SK-N-SH (cell line): ENCODE measurements at regions not wholly inside any gene's neighbourhood (a gene's known extent, or its start where the extent isn't known, plus 50 kb on each side); places are given as distances from the start of the nearest gene placed in this dataset.

ENCODE experiments used
- CTCF ChIA-PET: fragments of 300-600, 350-600 bp; formaldehyde crosslinking; extraction: SDS; loops from one replicate; lab custom pipeline; 2021; lab: Yijun Ruan, JAX
- POLR2A ChIA-PET: fragments of 350-600 bp; sonication (Branson Sonifier 250); formaldehyde crosslinking; extraction: SDS; loops from one replicate; lab custom pipeline; 2020; ENCODE audit warnings: antibody characterized with exemption, inconsistent platforms; lab: Yijun Ruan, JAX
- DNase-seq: peaks from one replicate; pipeline ENCODE4 v3.0.0; 2012
- H2AFZ ChIP-seq: fragments of 200-600 bp; sonication (generic); 2 replicates; pipeline ENCODE4 v1.8.1; 2016; ENCODE audit warnings: antibody characterized with exemption, mild to moderate bottlenecking, low read depth
- H3F3A ChIP-seq: fragments of 200-600 bp; sonication (generic); replicated peaks from 2 replicates; pipeline ENCODE3; 2016; ENCODE audit warnings: antibody characterized with exemption, mild to moderate bottlenecking; ENCODE audit not compliant: insufficient read depth
- H3K27ac ChIP-seq, 2 experiments: fragments of 200-500 bp in 1 of 2; fragments of 200-600 bp in 1 of 2; sonication (Bioruptor generic) in 1 of 2; sonication (generic), shearing (Covaris generic) in 1 of 2; 2 replicates each; pipeline versions ENCODE4 v1.5.1 to v1.6.1; 2014 to 2016; ENCODE audit warnings: low read depth in 2 of 2, inconsistent platforms in 1 of 2, low read length in 1 of 2, mild to moderate bottlenecking in 1 of 2, mixed read lengths in 1 of 2
- H3K27me3 ChIP-seq: fragments of 200-600 bp; sonication (generic), shearing (Covaris generic); 2 replicates; pipeline ENCODE4 v1.6.1; 2016; ENCODE audit warnings: mixed run types; ENCODE audit not compliant: insufficient read depth
- H3K36me3 ChIP-seq, 2 experiments: fragments of 200-500 bp in 1 of 2; fragments of 200-600 bp in 1 of 2; sonication (Bioruptor generic) in 1 of 2; sonication (generic) in 1 of 2; replicated peaks in 1 of 2; 2 replicates each; pipeline versions ENCODE3 to v1.5.1; 2014 to 2016; ENCODE audit warnings: low read length in 1 of 2, mild to moderate bottlenecking in 1 of 2; ENCODE audit not compliant: insufficient read depth in 2 of 2, control insufficient read depth in 1 of 2
- H3K4me1 ChIP-seq, 2 experiments: fragments of 200-500 bp in 1 of 2; fragments of 200-600 bp in 1 of 2; sonication (Bioruptor generic) in 1 of 2; sonication (generic), shearing (Covaris generic) in 1 of 2; 2 replicates each; pipeline versions ENCODE4 v1.5.1 to v1.6.1; 2014 to 2016; ENCODE audit warnings: low read depth in 1 of 2, low read length in 1 of 2, mixed run types in 1 of 2; ENCODE audit not compliant: insufficient read depth in 2 of 2, control insufficient read depth in 1 of 2
- H3K4me2 ChIP-seq: fragments of 200-600 bp; sonication (generic), shearing (Covaris generic); 2 replicates; pipeline ENCODE4 v1.6.1; 2017; ENCODE audit warnings: mixed run types
- H3K4me3 ChIP-seq, 2 experiments: fragments of 200-500 bp in 1 of 2; fragments of 200-600 bp in 1 of 2; sonication (Bioruptor generic) in 1 of 2; sonication (generic), shearing (Covaris generic) in 1 of 2; 2 replicates each; pipeline versions ENCODE4 v1.5.1 to v1.8.1; 2014 to 2016; ENCODE audit warnings: low read depth in 2 of 2, inconsistent platforms in 1 of 2, low read length in 1 of 2, mild to moderate bottlenecking in 1 of 2, mixed read lengths in 1 of 2, moderate library complexity in 1 of 2
- H3K79me2 ChIP-seq: fragments of 200-600 bp; sonication (generic); 2 replicates; pipeline ENCODE4 v1.8.1; 2017; ENCODE audit warnings: mild to moderate bottlenecking; ENCODE audit not compliant: insufficient read depth
- H3K9ac ChIP-seq: fragments of 200-600 bp; sonication (generic); 2 replicates; pipeline ENCODE4 v1.6.1; 2017; ENCODE audit warnings: mixed run types
- H3K9me2 ChIP-seq: fragments of 200-600 bp; sonication (generic); 2 replicates; pipeline ENCODE4 v1.6.1; 2017; ENCODE audit warnings: mixed run types
- H3K9me3 ChIP-seq: fragments of 200-600 bp; sonication (generic); 2 replicates; pipeline ENCODE4 v1.6.1; 2017; ENCODE audit warnings: mixed run types, mild to moderate bottlenecking, moderate library complexity
- H4K20me1 ChIP-seq: fragments of 200-600 bp; sonication (generic); 2 replicates; pipeline ENCODE4 v1.6.1; 2017; ENCODE audit warnings: mild to moderate bottlenecking, mixed run types; ENCODE audit not compliant: insufficient read depth
- CTCF ChIP-seq: fragments of 200-600 bp; sonication (generic); IDR thresholded peaks from 2 replicates; pipeline ENCODE4 v1.6.1; 2017; ENCODE audit warnings: antibody characterized with exemption, mild to moderate bottlenecking, moderate library complexity
- ELF1 ChIP-seq: IDR thresholded peaks from 2 replicates; pipeline ENCODE4 v1.4.0; 2012
- EP300 ChIP-seq, 2 experiments: IDR thresholded peaks; 2 replicates each; pipeline versions ENCODE4 v1.4.0 to v1.6.1; 2012; ENCODE audit warnings: borderline replicate concordance in 1 of 2, low read depth in 1 of 2, low read length in 1 of 2
- EZH2phosphoT487 ChIP-seq: fragments of 200-600 bp; sonication (generic); IDR thresholded peaks from 2 replicates; pipeline ENCODE4 v1.6.1; 2017; ENCODE audit warnings: low read depth, mixed run types, mild to moderate bottlenecking, antibody characterized with exemption, moderate library complexity, borderline replicate concordance
- GABPA ChIP-seq: IDR thresholded peaks from 2 replicates; pipeline ENCODE4 v1.4.0; 2012; ENCODE audit warnings: low read depth, mild to moderate bottlenecking
- JUND ChIP-seq: IDR thresholded peaks from 2 replicates; pipeline ENCODE4 v1.4.0; 2012
- MAX ChIP-seq: IDR thresholded peaks from 2 replicates; pipeline ENCODE4 v1.4.0; 2012; ENCODE audit warnings: low read depth
- MXI1 ChIP-seq: IDR thresholded peaks from 2 replicates; pipeline ENCODE4 v1.6.1; 2012; ENCODE audit warnings: mild to moderate bottlenecking, low read depth, low read length, improper control_type of control experiment
- NFIC ChIP-seq: IDR thresholded peaks from 2 replicates; pipeline ENCODE4 v1.4.0; 2012; ENCODE audit warnings: borderline replicate concordance
- PBX3 ChIP-seq: IDR thresholded peaks from 2 replicates; pipeline ENCODE4; 2012
- RCOR1 ChIP-seq: fragments of 150-350 bp; IDR thresholded peaks from 2 replicates; pipeline ENCODE4 v1.6.1; 2017; ENCODE audit warnings: antibody characterized with exemption, low read length
- RXRA ChIP-seq: IDR thresholded peaks from 2 replicates; pipeline ENCODE4 v1.4.0; 2012; ENCODE audit warnings: low read depth, mild to moderate bottlenecking, borderline replicate concordance
- SIN3A ChIP-seq: IDR thresholded peaks from 2 replicates; pipeline ENCODE4 v1.6.1; 2012; ENCODE audit warnings: low read depth, mild to moderate bottlenecking, low read length, moderate library complexity, borderline replicate concordance
- TCF12 ChIP-seq: IDR thresholded peaks from 2 replicates; pipeline ENCODE4 v1.4.0; 2012
- TEAD4 ChIP-seq: IDR thresholded peaks from 2 replicates; pipeline ENCODE4 v1.4.0; 2012; ENCODE audit warnings: mild to moderate bottlenecking, borderline replicate concordance; ENCODE audit not compliant: insufficient read depth
- USF1 ChIP-seq: IDR thresholded peaks from 2 replicates; pipeline ENCODE4 v1.4.0; 2012; ENCODE audit warnings: low read depth, borderline replicate concordance
- USF2 ChIP-seq: fragments of 150-350 bp; IDR thresholded peaks from 2 replicates; pipeline ENCODE4 v1.6.1; 2017; ENCODE audit warnings: antibody characterized with exemption, low read length, low read depth, borderline replicate concordance
- ZBTB33 ChIP-seq: IDR thresholded peaks from 2 replicates; pipeline ENCODE4 v1.4.0; 2012; ENCODE audit warnings: low read depth, borderline replicate concordance
- WGBS: methylation state at CpG from one replicate; pipeline ENCODE4 v1.1.6; 2017; ENCODE audit warnings: low lambda C conversion rate; 5-methylcytosine and 5-hydroxymethylcytosine counted together

GRCh38 chr10:28970231-28970630 is 292.9 kb downstream of the BAMBI start:
- no peaks in the 10 kb centered on the region for H3K9me2 ChIP-seq
- no peaks in the 10 kb centered on the region for H3K36me3 ChIP-seq
- no peak overlapping the region for H3K4me3 ChIP-seq
- WGBS: 72% methylated on average over 6 of the region's 6 CpGs
- POLR2A ChIA-PET: no interaction called here
- H3K9me3 ChIP-seq: no peaks in the 10 kb centered on the region
- H3F3A ChIP-seq: no peaks in the 10 kb centered on the region
- H2AFZ ChIP-seq: no peak overlapping the region
- no peaks in the 10 kb centered on the region for H3K79me2 ChIP-seq
- CTCF ChIA-PET: interaction anchor here (0.6 to 1.2 kb wide), 2 partner anchors 11 to 14 kb away, joined by 3 read pairs; no protein-coding TSS in a partner anchor
- H3K9ac ChIP-seq: no peak overlapping the region
- no peaks in the 10 kb centered on the region for H3K4me1 ChIP-seq
- H3K4me2 ChIP-seq: no peak overlapping the region
- no peak overlapping the region for H3K27ac ChIP-seq
- no peaks in the 10 kb centered on the region for H3K27me3 ChIP-seq
- H4K20me1 ChIP-seq: no peaks in the 10 kb centered on the region
- DNase-seq: no peak
- no peak for TF ChIP-seq PBX3
- no peak for TF ChIP-seq MAX
- no peak for TF ChIP-seq NFIC
- no peak for TF ChIP-seq ZBTB33
- no peak for TF ChIP-seq GABPA
- TF ChIP-seq USF2: no peak
- no peak for TF ChIP-seq TCF12
- TF ChIP-seq USF1: no peak
- TF ChIP-seq SIN3A: no peak
- no peak for TF ChIP-seq EZH2phosphoT487
- no peak for TF ChIP-seq RCOR1
- TF ChIP-seq JUND: no peak
- no peak for TF ChIP-seq TEAD4
- no peak for TF ChIP-seq CTCF
- no peak for TF ChIP-seq EP300 (IDR thresholded peaks at IDR 0.05; ENCODE audit: borderline replicate concordance in 1 of 2, low read depth in 1 of 2, low read length in 1 of 2)
- TF ChIP-seq ELF1: no peak
- no peak for TF ChIP-seq RXRA
- no peak for TF ChIP-seq MXI1
